SK-N-SH (cell line): ENCODE measurements at regions not wholly inside any gene's neighbourhood (a gene's known extent, or its start where the extent isn't known, plus 50 kb on each side); places are given as distances from the start of the nearest gene placed in this dataset.

Source experiments
- CTCF ChIA-PET: fragments of 300-600, 350-600 bp; formaldehyde crosslinking; extraction: SDS; loops from one replicate; lab custom pipeline; 2021; lab: Yijun Ruan, JAX
- POLR2A ChIA-PET: fragments of 350-600 bp; sonication (Branson Sonifier 250); formaldehyde crosslinking; extraction: SDS; loops from one replicate; lab custom pipeline; 2020; ENCODE audit warnings: antibody characterized with exemption, inconsistent platforms; lab: Yijun Ruan, JAX
- DNase-seq: peaks from one replicate; pipeline ENCODE4 v3.0.0; 2012
- H2AFZ ChIP-seq: fragments of 200-600 bp; sonication (generic); 2 replicates; pipeline ENCODE4 v1.8.1; 2016; ENCODE audit warnings: antibody characterized with exemption, mild to moderate bottlenecking, low read depth
- H3F3A ChIP-seq: fragments of 200-600 bp; sonication (generic); replicated peaks from 2 replicates; pipeline ENCODE3; 2016; ENCODE audit warnings: antibody characterized with exemption, mild to moderate bottlenecking; ENCODE audit not compliant: insufficient read depth
- H3K27ac ChIP-seq, 2 experiments: fragments of 200-500 bp in 1 of 2; fragments of 200-600 bp in 1 of 2; sonication (Bioruptor generic) in 1 of 2; sonication (generic), shearing (Covaris generic) in 1 of 2; 2 replicates each; pipeline versions ENCODE4 v1.5.1 to v1.6.1; 2014 to 2016; ENCODE audit warnings: low read depth in 2 of 2, inconsistent platforms in 1 of 2, low read length in 1 of 2, mild to moderate bottlenecking in 1 of 2, mixed read lengths in 1 of 2
- H3K27me3 ChIP-seq: fragments of 200-600 bp; sonication (generic), shearing (Covaris generic); 2 replicates; pipeline ENCODE4 v1.6.1; 2016; ENCODE audit warnings: mixed run types; ENCODE audit not compliant: insufficient read depth
- H3K36me3 ChIP-seq, 2 experiments: fragments of 200-500 bp in 1 of 2; fragments of 200-600 bp in 1 of 2; sonication (Bioruptor generic) in 1 of 2; sonication (generic) in 1 of 2; replicated peaks in 1 of 2; 2 replicates each; pipeline versions ENCODE3 to v1.5.1; 2014 to 2016; ENCODE audit warnings: low read length in 1 of 2, mild to moderate bottlenecking in 1 of 2; ENCODE audit not compliant: insufficient read depth in 2 of 2, control insufficient read depth in 1 of 2
- H3K4me1 ChIP-seq, 2 experiments: fragments of 200-500 bp in 1 of 2; fragments of 200-600 bp in 1 of 2; sonication (Bioruptor generic) in 1 of 2; sonication (generic), shearing (Covaris generic) in 1 of 2; 2 replicates each; pipeline versions ENCODE4 v1.5.1 to v1.6.1; 2014 to 2016; ENCODE audit warnings: low read depth in 1 of 2, low read length in 1 of 2, mixed run types in 1 of 2; ENCODE audit not compliant: insufficient read depth in 2 of 2, control insufficient read depth in 1 of 2
- H3K4me2 ChIP-seq: fragments of 200-600 bp; sonication (generic), shearing (Covaris generic); 2 replicates; pipeline ENCODE4 v1.6.1; 2017; ENCODE audit warnings: mixed run types
- H3K4me3 ChIP-seq, 2 experiments: fragments of 200-500 bp in 1 of 2; fragments of 200-600 bp in 1 of 2; sonication (Bioruptor generic) in 1 of 2; sonication (generic), shearing (Covaris generic) in 1 of 2; 2 replicates each; pipeline versions ENCODE4 v1.5.1 to v1.8.1; 2014 to 2016; ENCODE audit warnings: low read depth in 2 of 2, inconsistent platforms in 1 of 2, low read length in 1 of 2, mild to moderate bottlenecking in 1 of 2, mixed read lengths in 1 of 2, moderate library complexity in 1 of 2
- H3K79me2 ChIP-seq: fragments of 200-600 bp; sonication (generic); 2 replicates; pipeline ENCODE4 v1.8.1; 2017; ENCODE audit warnings: mild to moderate bottlenecking; ENCODE audit not compliant: insufficient read depth
- H3K9ac ChIP-seq: fragments of 200-600 bp; sonication (generic); 2 replicates; pipeline ENCODE4 v1.6.1; 2017; ENCODE audit warnings: mixed run types
- H3K9me2 ChIP-seq: fragments of 200-600 bp; sonication (generic); 2 replicates; pipeline ENCODE4 v1.6.1; 2017; ENCODE audit warnings: mixed run types
- H3K9me3 ChIP-seq: fragments of 200-600 bp; sonication (generic); 2 replicates; pipeline ENCODE4 v1.6.1; 2017; ENCODE audit warnings: mixed run types, mild to moderate bottlenecking, moderate library complexity
- H4K20me1 ChIP-seq: fragments of 200-600 bp; sonication (generic); 2 replicates; pipeline ENCODE4 v1.6.1; 2017; ENCODE audit warnings: mild to moderate bottlenecking, mixed run types; ENCODE audit not compliant: insufficient read depth
- CTCF ChIP-seq: fragments of 200-600 bp; sonication (generic); IDR thresholded peaks from 2 replicates; pipeline ENCODE4 v1.6.1; 2017; ENCODE audit warnings: antibody characterized with exemption, mild to moderate bottlenecking, moderate library complexity
- ELF1 ChIP-seq: IDR thresholded peaks from 2 replicates; pipeline ENCODE4 v1.4.0; 2012
- FOXJ3 ChIP-seq: sonication (generic); formaldehyde crosslinking; IDR thresholded peaks from 2 replicates; pipeline ENCODE4 v1.5.1; 2020; ENCODE audit warnings: mild to moderate bottlenecking, missing genetic modification reagents
- FOXM1 ChIP-seq: IDR thresholded peaks from 2 replicates; pipeline ENCODE4 v1.4.0; 2012; ENCODE audit warnings: low read depth, mild to moderate bottlenecking
- GABPA ChIP-seq: IDR thresholded peaks from 2 replicates; pipeline ENCODE4 v1.4.0; 2012; ENCODE audit warnings: low read depth, mild to moderate bottlenecking
- GATA2 ChIP-seq: sonication (generic); formaldehyde crosslinking; IDR thresholded peaks from 2 replicates; pipeline ENCODE4 v1.5.0; 2020; ENCODE audit warnings: mild to moderate bottlenecking, missing genetic modification reagents
- IRF3 ChIP-seq: fragments of 150-350 bp; IDR thresholded peaks from 2 replicates; pipeline ENCODE4 v1.6.1; 2016; ENCODE audit warnings: mild to moderate bottlenecking, low read depth, low read length
- JUND ChIP-seq: IDR thresholded peaks from 2 replicates; pipeline ENCODE4 v1.4.0; 2012
- MEF2A ChIP-seq: IDR thresholded peaks from 2 replicates; pipeline ENCODE4 v1.4.0; 2012; ENCODE audit warnings: low read depth, borderline replicate concordance
- MXI1 ChIP-seq: IDR thresholded peaks from 2 replicates; pipeline ENCODE4 v1.6.1; 2012; ENCODE audit warnings: mild to moderate bottlenecking, low read depth, low read length, improper control_type of control experiment
- NRF1 ChIP-seq: IDR thresholded peaks from 2 replicates; pipeline ENCODE4 v1.6.1; 2012; ENCODE audit warnings: low read depth, mild to moderate bottlenecking, low read length
- RCOR1 ChIP-seq: fragments of 150-350 bp; IDR thresholded peaks from 2 replicates; pipeline ENCODE4 v1.6.1; 2017; ENCODE audit warnings: antibody characterized with exemption, low read length
- RFX5 ChIP-seq: IDR thresholded peaks from 2 replicates; pipeline ENCODE4 v1.6.1; 2012; ENCODE audit warnings: mild to moderate bottlenecking, improper control_type of control experiment, low read length
- SIN3A ChIP-seq: IDR thresholded peaks from 2 replicates; pipeline ENCODE4 v1.6.1; 2012; ENCODE audit warnings: low read depth, mild to moderate bottlenecking, low read length, moderate library complexity, borderline replicate concordance
- SMC3 ChIP-seq: IDR thresholded peaks from 2 replicates; pipeline ENCODE4 v1.6.1; 2012; ENCODE audit warnings: low read depth, low read length, improper control_type of control experiment
- TAF1 ChIP-seq: IDR thresholded peaks from 2 replicates; pipeline ENCODE4 v1.6.1; 2012; ENCODE audit warnings: low read depth, mild to moderate bottlenecking, low read length, moderate library complexity, borderline replicate concordance
- TCF12 ChIP-seq: IDR thresholded peaks from 2 replicates; pipeline ENCODE4 v1.4.0; 2012
- TEAD4 ChIP-seq: IDR thresholded peaks from 2 replicates; pipeline ENCODE4 v1.4.0; 2012; ENCODE audit warnings: mild to moderate bottlenecking, borderline replicate concordance; ENCODE audit not compliant: insufficient read depth
- USF1 ChIP-seq: IDR thresholded peaks from 2 replicates; pipeline ENCODE4 v1.4.0; 2012; ENCODE audit warnings: low read depth, borderline replicate concordance
- WGBS: methylation state at CpG from one replicate; pipeline ENCODE4 v1.1.6; 2017; ENCODE audit warnings: low lambda C conversion rate; 5-methylcytosine and 5-hydroxymethylcytosine counted together

- no peaks in the 10 kb centered on the region for H3K36me3 ChIP-seq
- no peak overlapping the region for H3K4me3 ChIP-seq
- H3K27ac ChIP-seq, result no peak overlapping the region
- H3K9ac ChIP-seq, result no peak overlapping the region
- no peak for TF ChIP-seq SMC3
- no peak for TF ChIP-seq FOXJ3
- no peak for TF ChIP-seq FOXM1
- TF ChIP-seq CTCF, result no peak
- TF ChIP-seq TEAD4, result no peak
- no peak for TF ChIP-seq GATA2 (CRISPR knock-in tag)
- TF ChIP-seq IRF3, result no peak
- TF ChIP-seq GABPA, result no peak
- no peak for TF ChIP-seq TCF12
- TF ChIP-seq TAF1, result no peak
- no peak for TF ChIP-seq USF1
- TF ChIP-seq MXI1, result no peak
- no peak for TF ChIP-seq MEF2A
- TF ChIP-seq JUND, result no peak
- no peak for TF ChIP-seq SIN3A
- TF ChIP-seq NRF1, result no peak
- no peak for TF ChIP-seq ELF1
- no peak for TF ChIP-seq RFX5
- no peak for TF ChIP-seq RCOR1
- 96% methylated on average over 9 of the region's 9 CpGs for WGBS
- no peak overlapping the region for H3K4me2 ChIP-seq
- DNase-seq, result no peak
- H3K9me3 ChIP-seq, result no peaks in the 10 kb centered on the region
- no peaks in the 10 kb centered on the region for H3K9me2 ChIP-seq
- ChIA-PET POLR2A (no interaction called here), CTCF (interaction anchor here (0.9 kb wide), 1 partner anchor 32 kb away, joined by 3 read pairs; no protein-coding TSS in a partner anchor)
- peaks cover 0 to 31% of the 10 kb centered on the region in 2 experiments; a peak in 2 of 4 replicates for H3K4me1 ChIP-seq
- H3F3A ChIP-seq, result no peaks in the 10 kb centered on the region
- no peak overlapping the region for H2AFZ ChIP-seq
- H4K20me1 ChIP-seq, result no peaks in the 10 kb centered on the region
- H3K27me3 ChIP-seq, result no peaks in the 10 kb centered on the region
- no peaks in the 10 kb centered on the region for H3K79me2 ChIP-seq
Observed at GRCh38 chr17:72399023-72399607, 278.3 kb downstream of the SOX9 start.
